ENCODE measurements at regions not wholly inside any gene's neighbourhood (a gene's known extent, or its start where the extent isn't known, plus 50 kb on each side); places are given as distances from the start of the nearest gene placed in this dataset.

- TF ChIP-seq POLR2A (IDR thresholded peaks at IDR 0.05) (no peak), CTCF (IDR thresholded peaks at IDR 0.05) (no peak)
- Histone ChIP-seq H3K4me1 (no peaks in the 10 kb centered on the region), H3K9me3 (no peaks in the 10 kb centered on the region), H3K4me3 (no peak overlapping the region), H3K27ac (no peak overlapping the region), H3K27me3 (no peaks in the 10 kb centered on the region), H3K36me3 (ENCODE audit: low read depth, missing control alignments) (no peaks in the 10 kb centered on the region)
- no peak for DNase-seq
- 59% methylated on average over 2 of the region's 2 CpGs for WGBS, 2 donors
- intact Hi-C loops (cut with DNase I; ENCODE audit: low total_unique reads) = no loop called here
Observed at GRCh38 chr2:180358458-180358857, 351.4 kb upstream of the CWC22 start.

- Histone ChIP-seq H3K36me3 (ENCODE audit: low read depth, missing control alignments) (no peaks in the 10 kb centered on the region), H3K4me3 (no peak overlapping the region), H3K9me3 (no peaks in the 10 kb centered on the region), H3K27ac (no peak overlapping the region), H3K4me1 (no peaks in the 10 kb centered on the region), H3K27me3 (no peaks in the 10 kb centered on the region)
- intact Hi-C loops (cut with DNase I; ENCODE audit: low total_unique reads) = no loop called here
- TF ChIP-seq CTCF (IDR thresholded peaks at IDR 0.05) = no peak
- DNase-seq = no peak
Observed at GRCh38 chr2:180356676-180357075, 349.6 kb upstream of the CWC22 start.

- no peak overlapping the region for H3K27ac ChIP-seq
- H3K36me3 ChIP-seq (ENCODE audit: low read depth, missing control alignments) = no peaks in the 10 kb centered on the region
- H3K27me3 ChIP-seq = no peaks in the 10 kb centered on the region
- DNase-seq = no peak
- no peak overlapping the region for H3K4me3 ChIP-seq
- intact Hi-C loops (cut with DNase I; ENCODE audit: low total_unique reads) = no loop called here
- H3K4me1 ChIP-seq = no peaks in the 10 kb centered on the region
- no peaks in the 10 kb centered on the region for H3K9me3 ChIP-seq
- 53 to 80% methylated on average over 1 of the region's 1 CpG for WGBS, 2 donors
- TF ChIP-seq POLR2A (IDR thresholded peaks at IDR 0.05) (no peak), CTCF (IDR thresholded peaks at IDR 0.05) (no peak)
Observed at GRCh38 chr2:180352620-180353019, 345.5 kb upstream of the CWC22 start.

GRCh38 chr2:180349809-180350208 is 342.7 kb upstream of the CWC22 start:
- Histone ChIP-seq H3K4me1 (no peaks in the 10 kb centered on the region), H3K27ac (no peak overlapping the region), H3K36me3 (ENCODE audit: low read depth, missing control alignments) (no peaks in the 10 kb centered on the region), H3K9me3 (no peaks in the 10 kb centered on the region), H3K27me3 (no peaks in the 10 kb centered on the region), H3K4me3 (no peak overlapping the region)
- TF ChIP-seq POLR2A (IDR thresholded peaks at IDR 0.05) (no peak), CTCF (IDR thresholded peaks at IDR 0.05) (no peak)
- intact Hi-C loops (cut with DNase I; ENCODE audit: low total_unique reads) = no loop called here
- WGBS, 2 donors = 93 to 95% methylated on average over 2 of the region's 2 CpGs
- no peak for DNase-seq

GRCh38 chr2:180343528-180344345 is 336.6 kb upstream of the CWC22 start:
- WGBS, 2 donors = 85 to 96% methylated on average over 1 of the region's 1 CpG
- intact Hi-C loops (cut with DNase I; ENCODE audit: low total_unique reads) = no loop called here

More at GRCh38 chr2:180343528-180344345, 336.6 kb upstream of the CWC22 start:
- H3K36me3 ChIP-seq (ENCODE audit: low read depth, missing control alignments) = no peaks in the 10 kb centered on the region
- no peak for TF ChIP-seq POLR2A (IDR thresholded peaks at IDR 0.05)
- TF ChIP-seq CTCF (IDR thresholded peaks at IDR 0.05) = no peak
- no peak overlapping the region for H3K27ac ChIP-seq
- no peaks in the 10 kb centered on the region for H3K4me1 ChIP-seq
- no peaks in the 10 kb centered on the region for H3K9me3 ChIP-seq
- no peak overlapping the region for H3K4me3 ChIP-seq
- no peaks in the 10 kb centered on the region for H3K27me3 ChIP-seq
- no peak for DNase-seq
